NCI-H345 treated with DMSO at 0.1 percent for 48 hours (cell line): ENCODE measurements at regions not wholly inside any gene's neighbourhood (a gene's known extent, or its start where the extent isn't known, plus 50 kb on each side); places are given as distances from the start of the nearest gene placed in this dataset.
A peak's percentile ranks its signal among the peaks of the same experiment; 100 is the strongest.

Experiments
- DNase-seq: peaks from one replicate; lab custom pipeline; 2025; ENCODE audit not compliant: unreplicated experiment; lab: John Stamatoyannopoulos, UW

GRCh38 chr2:164439885-164440284 lies 181.4 kb downstream of the GRB14 start:
- no peak for DNase-seq

GRCh38 chr2:164439235-164439634 lies 182.0 kb downstream of the GRB14 start:
- no peak for DNase-seq

- no peak for DNase-seq
These were observed 182.6 kb downstream of the GRB14 start for GRCh38 chr2:164438490-164439205.

GRCh38 chr2:164436131-164436530 lies 185.2 kb downstream of the GRB14 start:
- no peak for DNase-seq

- peak; percentile 46 for DNase-seq
These were observed 191.0 kb downstream of the GRB14 start for GRCh38 chr2:164430166-164430783.

GRCh38 chr2:164429354-164429753 lies 191.9 kb downstream of the GRB14 start:
- DNase-seq: no peak

- DNase-seq: no peak
These were observed 194.2 kb downstream of the GRB14 start for GRCh38 chr2:164427111-164427510.

- DNase-seq: no peak
These were observed 200.5 kb downstream of the GRB14 start for GRCh38 chr2:164420787-164421186.

- DNase-seq: no peak
These were observed 208.5 kb downstream of the GRB14 start for GRCh38 chr2:164412831-164413230.

- no peak for DNase-seq
These were observed 231.9 kb downstream of the GRB14 start for GRCh38 chr2:164389411-164389810.

- no peak for DNase-seq
These were observed 232.8 kb downstream of the GRB14 start for GRCh38 chr2:164388511-164388910.

- DNase-seq: no peak
These were observed 235.1 kb downstream of the GRB14 start for GRCh38 chr2:164386231-164386630.

- DNase-seq: no peak
These were observed 236.8 kb downstream of the GRB14 start for GRCh38 chr2:164384434-164384833.

GRCh38 chr2:164371916-164372315 lies 249.4 kb downstream of the GRB14 start:
- no peak for DNase-seq

- no peak for DNase-seq
These were observed 251.9 kb downstream of the GRB14 start for GRCh38 chr2:164369366-164369765.

GRCh38 chr2:164368896-164369295 lies 252.4 kb downstream of the GRB14 start:
- no peak for DNase-seq

GRCh38 chr2:164363646-164364045 lies 257.6 kb downstream of the GRB14 start:
- DNase-seq: no peak

GRCh38 chr2:164351536-164351935 lies 269.7 kb downstream of the GRB14 start:
- DNase-seq: no peak

- DNase-seq: peak; percentile 69
These were observed 285.3 kb downstream of the GRB14 start for GRCh38 chr2:164335947-164336346.

GRCh38 chr2:164335128-164335527 lies 286.2 kb downstream of the GRB14 start:
- no peak for DNase-seq

GRCh38 chr2:164328310-164328709 lies 293.0 kb downstream of the GRB14 start:
- DNase-seq: no peak

- DNase-seq: no peak
These were observed 297.3 kb downstream of the GRB14 start for GRCh38 chr2:164323978-164324377.

- peak; percentile 80 for DNase-seq
These were observed 307.1 kb downstream of the GRB14 start for GRCh38 chr2:164314148-164314547.
